Kasumi-1 (cell line): ENCODE measurements at regions not wholly inside any gene's neighbourhood (a gene's known extent, or its start where the extent isn't known, plus 50 kb on each side); places are given as distances from the start of the nearest gene placed in this dataset.

ENCODE experiments used
- DNase-seq, 2 experiments: peaks; one replicate each; lab custom pipeline; 2025; lab: John Stamatoyannopoulos, UW

GRCh38 chr6:168773788-168774187 is 332.8 kb downstream of the SMOC2 start:
- no peak for DNase-seq

- DNase-seq = no peak
Measured at GRCh38 chr6:168765752-168766151, 324.8 kb downstream of the SMOC2 start.

GRCh38 chr6:168756009-168756634 is 315.1 kb downstream of the SMOC2 start:
- no peak for DNase-seq

- DNase-seq = no peak
Measured at GRCh38 chr6:168746643-168747042, 305.7 kb downstream of the SMOC2 start.

GRCh38 chr6:168746013-168746412 is 305.0 kb downstream of the SMOC2 start:
- DNase-seq = no peak

- DNase-seq = no peak
Measured at GRCh38 chr6:168744861-168745260, 303.9 kb downstream of the SMOC2 start.

- no peak for DNase-seq
Measured at GRCh38 chr6:168741942-168742782, 301.2 kb downstream of the SMOC2 start.

GRCh38 chr6:168741305-168741704 is 300.3 kb downstream of the SMOC2 start:
- no peak for DNase-seq

- DNase-seq = no peak
Measured at GRCh38 chr6:168739381-168739780, 298.4 kb downstream of the SMOC2 start.

GRCh38 chr6:168737481-168737880 is 296.5 kb downstream of the SMOC2 start:
- DNase-seq = no peak

- no peak for DNase-seq
Measured at GRCh38 chr6:168737014-168737413, 296.0 kb downstream of the SMOC2 start.

- DNase-seq = no peak
Measured at GRCh38 chr6:168736039-168736438, 295.1 kb downstream of the SMOC2 start.

GRCh38 chr6:168735268-168735949 is 294.4 kb downstream of the SMOC2 start:
- no peak for DNase-seq

- no peak for DNase-seq
Measured at GRCh38 chr6:168734523-168734922, 293.5 kb downstream of the SMOC2 start.

- no peak for DNase-seq
Measured at GRCh38 chr6:168732676-168733075, 291.7 kb downstream of the SMOC2 start.

GRCh38 chr6:168730931-168731716 is 290.1 kb downstream of the SMOC2 start:
- no peak for DNase-seq

GRCh38 chr6:168728056-168728455 is 287.1 kb downstream of the SMOC2 start:
- no peak for DNase-seq

- no peak for DNase-seq
Measured at GRCh38 chr6:168726312-168726856, 285.4 kb downstream of the SMOC2 start.

GRCh38 chr6:168725802-168726201 is 284.8 kb downstream of the SMOC2 start:
- no peak for DNase-seq

GRCh38 chr6:168724669-168725570 is 283.9 kb downstream of the SMOC2 start:
- no peak for DNase-seq

- no peak for DNase-seq
Measured at GRCh38 chr6:168724033-168724432, 283.0 kb downstream of the SMOC2 start.
